H1 (cell line): ENCODE measurements at regions not wholly inside any gene's neighbourhood (a gene's known extent, or its start where the extent isn't known, plus 50 kb on each side); places are given as distances from the start of the nearest gene placed in this dataset.

Experiments used
- CTCF ChIA-PET: fragments of 300-600 bp; sonication (Branson Sonifier 250); formaldehyde crosslinking; loops from one replicate; lab custom pipeline; 2021; ENCODE audit not compliant: partially characterized antibody; lab: Charles Lee
- POLR2A ChIA-PET: fragments of 300-600 bp; sonication (Branson Sonifier 250); formaldehyde crosslinking; loops from one replicate; lab custom pipeline; 2021; ENCODE audit warnings: inconsistent platforms; ENCODE audit not compliant: partially characterized antibody; lab: Charles Lee
- DNase-seq, 2 experiments: peaks; one replicate each; pipeline versions ENCODE4 v3.0.0 to v3.0.0-alpha.2; 2010 to 2022; ENCODE audit warnings: low spot score in 2 of 2, low read depth in 1 of 2, mixed read lengths in 1 of 2
- FAIRE-seq: peaks from 2 replicates; lab custom pipeline; 2011; peaks lifted over from hg19 to GRCh38; lab: Jason Lieb, UNC
- H2AFZ ChIP-seq: 2 replicates; pipeline ENCODE4 v1.8.1; 2012; ENCODE audit warnings: low read length, inconsistent platforms
- H2AK5ac ChIP-seq: 2 replicates; pipeline ENCODE4 v1.6.1; 2013; ENCODE audit warnings: low read depth, low read length
- H2BK120ac ChIP-seq: replicated peaks from 2 replicates; pipeline ENCODE3; 2013; ENCODE audit warnings: low read depth, low read length, inconsistent platforms
- H2BK12ac ChIP-seq: 2 replicates; pipeline ENCODE4 v1.6.1; 2013; ENCODE audit warnings: low read depth, low read length
- H2BK15ac ChIP-seq: 2 replicates; pipeline ENCODE4 v1.6.1; 2013; ENCODE audit warnings: low read length
- H2BK20ac ChIP-seq: 2 replicates; pipeline ENCODE4 v1.6.1; 2013; ENCODE audit warnings: low read length
- H2BK5ac ChIP-seq: 2 replicates; pipeline ENCODE4 v1.6.1; 2013; ENCODE audit warnings: low read depth, low read length
- H3K14ac ChIP-seq: 2 replicates; pipeline ENCODE4 v1.6.1; 2013; ENCODE audit warnings: inconsistent platforms; ENCODE audit not compliant: insufficient read length
- H3K18ac ChIP-seq: 2 replicates; pipeline ENCODE4 v1.6.1; 2013; ENCODE audit warnings: low read length; ENCODE audit errors: extremely low read depth
- H3K23ac ChIP-seq: 2 replicates; pipeline ENCODE4 v1.6.1; 2013; ENCODE audit warnings: inconsistent platforms; ENCODE audit not compliant: insufficient read length
- H3K23me2 ChIP-seq: 2 replicates; pipeline ENCODE4 v1.6.1; 2013; ENCODE audit warnings: low read depth, low read length
- H3K27ac ChIP-seq: 2 replicates; pipeline ENCODE4 v1.6.1; 2011; ENCODE audit warnings: low read depth, low read length, inconsistent platforms
- H3K27me3 ChIP-seq, 4 experiments: replicated peaks in 1 of 4; 1 replicate in 1 of 4; 2 replicates in 3 of 4; pipeline versions ENCODE4 v1.6.1 to v1.8.1; 2011 to 2013; ENCODE audit warnings: low read length in 3 of 4, mild to moderate bottlenecking in 3 of 4, inconsistent platforms in 2 of 4, mixed read lengths in 2 of 4, moderate library complexity in 1 of 4; ENCODE audit not compliant: control insufficient read depth in 3 of 4, insufficient read depth in 3 of 4; ENCODE audit errors: extremely low read depth in 1 of 4
- H3K36me3 ChIP-seq, 4 experiments: 2 replicates each; pipeline versions ENCODE4 v1.6.1 to v1.8.1; 2011 to 2013; ENCODE audit warnings: mild to moderate bottlenecking in 4 of 4, low read length in 3 of 4, moderate library complexity in 2 of 4, control low read depth in 1 of 4, inconsistent platforms in 1 of 4; ENCODE audit not compliant: insufficient read depth in 4 of 4, control insufficient read depth in 2 of 4
- H3K4ac ChIP-seq: replicated peaks from 2 replicates; pipeline ENCODE3; 2013; ENCODE audit warnings: low read length, low read depth, mixed read lengths, inconsistent platforms; ENCODE audit not compliant: insufficient read length
- H3K4me1 ChIP-seq, 4 experiments: replicated peaks in 1 of 4; 1 replicate in 1 of 4; 2 replicates in 3 of 4; pipeline versions ENCODE4 v1.6.1 to v1.8.1; 2011 to 2013; ENCODE audit warnings: low read length in 3 of 4, inconsistent platforms in 2 of 4, mixed read lengths in 1 of 4; ENCODE audit not compliant: insufficient read depth in 4 of 4, control insufficient read depth in 3 of 4
- H3K4me2 ChIP-seq, 2 experiments: 2 replicates each; pipeline versions ENCODE4 v1.6.1 to v1.8.1; 2011 to 2013; ENCODE audit warnings: low read depth in 2 of 2, low read length in 2 of 2, control low read depth in 1 of 2, inconsistent platforms in 1 of 2, mild to moderate bottlenecking in 1 of 2; ENCODE audit not compliant: insufficient read depth in 1 of 2
- H3K4me3 ChIP-seq, 4 experiments: fragments of 200-600, 300-600 bp in 1 of 4; sonication (generic), shearing (Covaris generic), sonication (Bioruptor Twin) in 1 of 4; 2 replicates each; pipeline versions ENCODE4 v1.5.1 to v1.8.1; 2011 to 2016; ENCODE audit warnings: low read length in 4 of 4, low read depth in 3 of 4, control low read depth in 2 of 4, inconsistent platforms in 2 of 4, mild to moderate bottlenecking in 2 of 4, mixed read lengths in 1 of 4, moderate library complexity in 1 of 4; ENCODE audit not compliant: insufficient read depth in 2 of 4; ENCODE audit errors: extremely low read depth in 1 of 4
- H3K56ac ChIP-seq: replicated peaks from 2 replicates; pipeline ENCODE3; 2013; ENCODE audit warnings: low read depth, mild to moderate bottlenecking, mixed read lengths, low read length, inconsistent platforms; ENCODE audit not compliant: insufficient read length
- H3K79me1 ChIP-seq: 2 replicates; pipeline ENCODE4 v1.6.1; 2013; ENCODE audit warnings: low read depth, low read length, control low read depth
- H3K79me2 ChIP-seq, 2 experiments: 2 replicates each; pipeline versions ENCODE4 v1.6.1 to v1.8.1; 2012 to 2013; ENCODE audit warnings: low read length in 2 of 2, mild to moderate bottlenecking in 2 of 2, inconsistent platforms in 1 of 2; ENCODE audit not compliant: insufficient read depth in 2 of 2, control insufficient read depth in 1 of 2
- H3K9ac ChIP-seq, 4 experiments: replicated peaks in 1 of 4; 1 replicate in 1 of 4; 2 replicates in 3 of 4; pipeline versions ENCODE4 v1.6.1 to v1.8.1; 2011 to 2013; ENCODE audit warnings: low read depth in 3 of 4, low read length in 3 of 4, control low read depth in 2 of 4, mild to moderate bottlenecking in 2 of 4, moderate library complexity in 2 of 4, inconsistent platforms in 1 of 4; ENCODE audit errors: extremely low read depth in 1 of 4
- H3K9me3 ChIP-seq, 2 experiments: 2 replicates each; pipeline versions ENCODE4 v1.6.1 to v1.8.1; 2012 to 2013; ENCODE audit warnings: mild to moderate bottlenecking in 2 of 2, moderate library complexity in 2 of 2, control low read depth in 1 of 2, inconsistent platforms in 1 of 2, low read depth in 1 of 2, low read length in 1 of 2, mixed read lengths in 1 of 2; ENCODE audit not compliant: insufficient read depth in 2 of 2
- H4K20me1 ChIP-seq, 2 experiments: replicated peaks in 1 of 2; 2 replicates each; pipeline versions ENCODE3 to v1.8.1; 2011 to 2013; ENCODE audit warnings: inconsistent platforms in 2 of 2, low read length in 2 of 2, mild to moderate bottlenecking in 1 of 2; ENCODE audit not compliant: insufficient read depth in 2 of 2, control insufficient read depth in 1 of 2
- H4K5ac ChIP-seq: 2 replicates; pipeline ENCODE4 v1.6.1; 2013; ENCODE audit warnings: low read length, low read depth, mixed read lengths, inconsistent platforms; ENCODE audit not compliant: insufficient read length
- H4K8ac ChIP-seq: 2 replicates; pipeline ENCODE4 v1.8.0; 2013; ENCODE audit warnings: mild to moderate bottlenecking, moderate library complexity, low read length, inconsistent platforms; ENCODE audit not compliant: insufficient read depth; ENCODE audit errors: extremely low read depth
- H4K91ac ChIP-seq: replicated peaks from 2 replicates; pipeline ENCODE3; 2013; ENCODE audit warnings: low read length, mixed read lengths, inconsistent platforms; ENCODE audit not compliant: insufficient read length
- BRCA1 ChIP-seq: IDR thresholded peaks from 2 replicates; pipeline ENCODE4 v1.6.1; 2012; ENCODE audit warnings: low read depth, low read length, improper control_type of control experiment
- CHD1 ChIP-seq: IDR thresholded peaks from 2 replicates; pipeline ENCODE4 v1.6.1; 2012; ENCODE audit warnings: low read depth, low read length, improper control_type of control experiment
- HDAC6 ChIP-seq: IDR thresholded peaks from one replicate; pipeline ENCODE4 v1.7.1; 2012; ENCODE audit warnings: low read depth, mild to moderate bottlenecking, inconsistent platforms, low read length, moderate library complexity
- JUND ChIP-seq: IDR thresholded peaks from 2 replicates; pipeline ENCODE4 v1.6.1; 2011; ENCODE audit warnings: mild to moderate bottlenecking, improper control_type of control experiment, low read length
- MAFK ChIP-seq: IDR thresholded peaks from 2 replicates; pipeline ENCODE4 v1.6.1; 2012; ENCODE audit warnings: low read depth, mild to moderate bottlenecking, improper control_type of control experiment, low read length
- NRF1 ChIP-seq: IDR thresholded peaks from 2 replicates; pipeline ENCODE4 v1.6.1; 2011; ENCODE audit warnings: mild to moderate bottlenecking, low read depth, low read length, improper control_type of control experiment
- RAD21 ChIP-seq, 2 experiments: IDR thresholded peaks in 1 of 2; conservative IDR thresholded peaks in 1 of 2; 2 replicates each; pipeline ENCODE4 v1.6.1; 2011; ENCODE audit warnings: low read depth in 2 of 2, low read length in 2 of 2, improper control_type of control experiment in 1 of 2, inconsistent platforms in 1 of 2, mild to moderate bottlenecking in 1 of 2, moderate library complexity in 1 of 2
- WGBS, 2 experiments: shearing (Covaris generic) in 1 of 2; methylation state at CpG; one replicate each; pipeline versions ENCODE4 v1.1.6 to v1.1.7; 2013 to 2015; ENCODE audit warnings: low lambda C conversion rate in 2 of 2, mixed read lengths in 2 of 2, inconsistent platforms in 1 of 2, low coverage in 1 of 2, missing lambda C conversion rate in 1 of 2; ENCODE audit not compliant: insufficient replicate concordance in 2 of 2, insufficient coverage in 1 of 2, insufficient read length in 1 of 2; ENCODE audit errors: extremely low coverage in 1 of 2, missing lambda C conversion rate in 1 of 2; 5-methylcytosine and 5-hydroxymethylcytosine counted together
- TF ChIP-seq, protein P1 (sequence below): IDR thresholded peaks from 2 replicates; pipeline ENCODE4 v1.6.1; 2011; ENCODE audit warnings: low read length, improper control_type of control experiment
- TF ChIP-seq, protein P2 (sequence below): IDR thresholded peaks from 2 replicates; pipeline ENCODE4 v1.6.1; 2011; ENCODE audit warnings: low read depth, mild to moderate bottlenecking, low read length; ENCODE audit not compliant: insufficient read depth

DNA sequence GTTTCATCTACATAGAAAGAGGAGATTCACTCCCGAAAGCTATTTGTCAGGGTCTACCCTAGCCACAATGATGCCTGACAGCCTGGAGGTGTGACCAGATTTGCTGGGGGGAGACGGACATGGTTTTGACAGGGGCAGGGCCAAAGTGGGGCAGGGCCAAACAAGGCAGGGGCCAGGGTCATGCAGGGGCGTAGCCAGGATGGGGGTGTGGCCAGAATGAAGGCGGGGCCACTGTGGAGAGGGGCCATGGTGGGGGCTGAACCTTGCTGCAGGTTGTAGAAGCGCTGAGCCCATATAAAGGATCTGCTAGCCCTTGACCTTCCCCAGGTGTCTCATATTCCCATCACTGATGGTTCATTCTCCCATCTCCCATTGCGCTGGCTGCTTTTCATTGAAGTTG is 184.1 kb upstream of the SULF2 start:
- 76% methylated on average over 3 of the region's 6 CpGs; no CpG with 5 or more reads in 1 of the 2 experiments for WGBS, 2 experiments
- H4K5ac ChIP-seq = no peak overlapping the region
- TF ChIP-seq NRF1 (no peak), CHD1 (no peak), JUND (no peak), BRCA1 (no peak), HDAC6 (no peak), MAFK (no peak), RAD21 (IDR thresholded peaks at IDR 0.05 in 1 of 2, conservative IDR thresholded peaks at IDR 0.05 in 1 of 2; ENCODE audit: low read depth in 2 of 2, low read length in 2 of 2) (no peak)
- TF ChIP-seq, protein P1, sequence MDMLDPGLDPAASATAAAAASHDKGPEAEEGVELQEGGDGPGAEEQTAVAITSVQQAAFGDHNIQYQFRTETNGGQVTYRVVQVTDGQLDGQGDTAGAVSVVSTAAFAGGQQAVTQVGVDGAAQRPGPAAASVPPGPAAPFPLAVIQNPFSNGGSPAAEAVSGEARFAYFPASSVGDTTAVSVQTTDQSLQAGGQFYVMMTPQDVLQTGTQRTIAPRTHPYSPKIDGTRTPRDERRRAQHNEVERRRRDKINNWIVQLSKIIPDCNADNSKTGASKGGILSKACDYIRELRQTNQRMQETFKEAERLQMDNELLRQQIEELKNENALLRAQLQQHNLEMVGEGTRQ = no peak
- TF ChIP-seq, protein P2, sequence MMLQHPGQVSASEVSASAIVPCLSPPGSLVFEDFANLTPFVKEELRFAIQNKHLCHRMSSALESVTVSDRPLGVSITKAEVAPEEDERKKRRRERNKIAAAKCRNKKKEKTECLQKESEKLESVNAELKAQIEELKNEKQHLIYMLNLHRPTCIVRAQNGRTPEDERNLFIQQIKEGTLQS = no peak

More for the DNA sequence above, 184.1 kb upstream of the SULF2 start:
- Histone ChIP-seq H3K4me2 (no peak overlapping the region), H2AK5ac (no peak overlapping the region), H2BK20ac (no peak overlapping the region), H3K79me2 (no peaks in the 10 kb centered on the region), H3K56ac (no peak overlapping the region), H3K79me1 (no peaks in the 10 kb centered on the region), H3K4ac (no peak overlapping the region), H3K9me3 (no peaks in the 10 kb centered on the region), H3K18ac (no peak overlapping the region), H4K8ac (no peak overlapping the region), H2BK15ac (no peak overlapping the region), H2BK5ac (no peak overlapping the region), H3K23me2 (no peaks in the 10 kb centered on the region; the same call in 1 of the 2 replicates), H3K23ac (no peak overlapping the region), H3K4me3 (no peak overlapping the region; a peak in 1 of 8 replicates), H3K36me3 (no peaks in the 10 kb centered on the region), H3K27me3 (no peaks in the 10 kb centered on the region; a peak in 1 of 7 replicates), H3K14ac (no peak overlapping the region), H3K9ac (no peak overlapping the region), H3K4me1 (peaks cover 7 to 18% (median 11%) of the 10 kb centered on the region in 4 experiments), H3K27ac (no peak overlapping the region), H4K91ac (no peak overlapping the region), H2AFZ (no peak overlapping the region), H4K20me1 (no peaks in the 10 kb centered on the region), H2BK120ac (no peak overlapping the region), H2BK12ac (no peak overlapping the region)
- ChIA-PET CTCF (interaction anchor here (1.0 to 1.8 kb wide), 3 partner anchors 10 to 651 kb away, joined by 3 to 4 read pairs (median 3); no protein-coding TSS in a partner anchor), POLR2A (no interaction called here)
- FAIRE-seq (no peak), DNase-seq (peak in 1 of 2 experiments; percentile 56)
